ENCODE measurements at regions not wholly inside any gene's neighbourhood (a gene's known extent, or its start where the extent isn't known, plus 50 kb on each side); places are given as distances from the start of the nearest gene placed in this dataset.
A peak's percentile ranks its signal among the peaks of the same experiment; 100 is the strongest.
"Not testable (repeated sequence)": the region's sequence is repeated elsewhere in the genome, so short reads cannot be mapped to it uniquely, and the experiment has no call there.

DNA sequence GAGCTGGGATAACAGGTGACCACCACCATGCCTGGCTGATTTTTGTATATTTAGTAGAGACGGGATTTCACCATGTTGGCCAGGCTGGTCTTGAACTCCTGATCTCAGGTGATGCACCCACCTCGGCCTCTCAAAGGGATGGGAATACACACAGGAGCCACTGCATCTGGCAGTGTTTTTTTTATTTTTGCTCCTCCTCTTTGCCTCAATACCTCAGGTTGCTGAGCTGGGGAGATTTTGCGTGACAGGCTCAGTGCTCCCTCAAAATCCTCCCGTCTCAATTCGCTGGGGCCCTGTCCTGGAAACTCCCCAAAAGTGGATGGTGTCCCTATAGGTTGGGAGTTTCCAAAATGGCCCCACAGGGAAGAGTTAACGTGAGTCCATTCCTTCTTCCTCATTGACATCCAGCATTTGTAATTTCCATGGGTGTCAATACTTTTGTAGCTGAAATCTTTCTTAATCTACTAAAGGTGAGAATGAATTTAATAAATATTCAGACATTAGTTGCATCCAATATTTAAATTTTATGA, 71.8 kb downstream of the GGTLC2 start:
- DNase-seq (ENCODE audit: low read depth), result no peak

DNA sequence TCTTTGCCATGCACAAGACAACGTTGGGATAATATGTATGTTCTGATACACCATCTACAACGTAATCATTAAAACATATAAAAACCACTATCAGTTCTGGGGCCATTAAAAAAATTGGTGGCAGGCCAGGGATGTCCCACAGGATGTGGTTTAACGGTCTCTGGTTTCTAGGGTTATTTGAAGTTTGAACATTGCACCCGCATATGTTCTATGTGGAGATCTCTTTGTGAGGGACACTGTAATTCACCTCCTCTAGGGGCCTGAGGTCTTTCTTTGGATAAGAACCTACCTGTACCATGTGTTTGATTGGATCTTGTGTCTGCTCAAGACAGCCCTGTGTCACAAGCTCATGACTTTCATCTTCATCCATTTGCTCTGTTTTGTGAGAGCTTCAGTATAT, 73.2 kb downstream of the GGTLC2 start:
- DNase-seq (ENCODE audit: low read depth), result no peak

DNA sequence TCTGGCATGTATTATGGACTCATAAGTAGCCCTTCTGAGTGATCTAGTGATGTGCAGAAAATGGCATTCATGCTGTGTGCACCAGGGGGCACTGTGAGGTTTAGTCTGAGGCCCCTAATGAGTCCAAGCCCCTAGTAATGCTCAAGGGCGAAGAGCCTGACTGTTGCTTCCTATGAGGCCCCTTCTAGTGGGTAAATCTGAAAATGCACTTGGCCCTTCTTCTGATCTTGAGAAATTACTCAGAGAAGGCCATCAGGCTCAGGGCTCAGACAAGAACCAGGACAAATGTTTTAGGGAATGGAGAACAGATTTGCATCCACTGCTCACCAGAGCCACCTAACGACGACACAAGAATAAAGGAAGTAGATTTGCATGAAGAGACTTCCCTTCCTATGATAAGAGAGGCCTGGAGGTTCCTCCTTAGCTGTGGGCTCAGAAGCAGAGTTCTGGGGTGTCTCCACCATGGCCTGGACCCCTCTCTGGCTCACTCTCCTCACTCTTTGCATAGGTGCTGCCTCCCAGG, 75.8 kb downstream of the GGTLC2 start:
- DNase-seq (ENCODE audit: low read depth), result peak; percentile 13

DNA sequence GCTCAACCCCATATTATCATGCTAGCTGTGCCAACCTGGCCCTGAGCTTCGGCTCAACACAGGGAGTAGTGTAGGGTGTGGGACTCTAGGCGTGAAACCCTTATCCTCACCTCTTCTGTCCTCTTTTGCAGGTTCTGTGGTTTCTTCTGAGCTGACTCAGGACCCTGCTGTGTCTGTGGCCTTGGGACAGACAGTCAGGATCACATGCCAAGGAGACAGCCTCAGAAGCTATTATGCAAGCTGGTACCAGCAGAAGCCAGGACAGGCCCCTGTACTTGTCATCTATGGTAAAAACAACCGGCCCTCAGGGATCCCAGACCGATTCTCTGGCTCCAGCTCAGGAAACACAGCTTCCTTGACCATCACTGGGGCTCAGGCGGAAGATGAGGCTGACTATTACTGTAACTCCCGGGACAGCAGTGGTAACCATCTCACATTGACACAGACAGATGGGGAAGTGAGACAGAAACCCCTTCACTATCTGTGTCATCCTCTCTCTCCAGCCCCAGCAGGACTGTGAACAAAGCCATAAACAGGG, 76.4 kb downstream of the GGTLC2 start:
- no peak for DNase-seq (ENCODE audit: low read depth)

DNA sequence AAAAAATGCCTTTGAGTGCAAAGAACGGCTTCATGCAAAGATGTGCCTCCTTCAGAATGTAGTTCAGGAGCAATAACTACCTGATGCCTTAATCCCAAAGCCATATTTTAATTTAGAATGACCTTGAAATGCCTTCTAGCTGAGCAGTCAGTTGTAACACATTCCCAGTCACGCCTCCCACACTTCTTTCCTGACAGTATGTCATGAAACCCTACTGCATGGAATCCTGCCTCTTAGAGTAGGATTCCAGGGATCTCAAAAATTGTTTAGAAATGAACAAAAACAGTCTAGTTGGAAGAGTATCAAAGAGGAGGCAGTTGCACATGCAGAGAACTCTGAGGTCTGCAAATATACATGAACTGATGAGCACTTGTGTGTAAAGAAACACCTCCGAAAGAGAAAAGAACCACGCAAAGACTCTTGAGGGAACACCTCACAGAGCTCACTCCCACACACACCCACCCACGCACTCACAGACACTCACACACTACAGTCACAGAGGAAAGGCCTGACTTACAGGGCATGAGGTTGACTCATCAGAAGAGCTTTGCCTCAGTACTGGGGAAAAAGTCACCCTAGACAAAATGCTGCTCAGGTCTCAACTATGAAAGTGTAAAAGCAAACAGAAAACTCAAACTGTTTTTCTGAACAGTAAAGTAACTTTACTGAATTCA, 77.4 kb downstream of the GGTLC2 start:
- peak; percentile 20 for DNase-seq (ENCODE audit: low read depth)

DNA sequence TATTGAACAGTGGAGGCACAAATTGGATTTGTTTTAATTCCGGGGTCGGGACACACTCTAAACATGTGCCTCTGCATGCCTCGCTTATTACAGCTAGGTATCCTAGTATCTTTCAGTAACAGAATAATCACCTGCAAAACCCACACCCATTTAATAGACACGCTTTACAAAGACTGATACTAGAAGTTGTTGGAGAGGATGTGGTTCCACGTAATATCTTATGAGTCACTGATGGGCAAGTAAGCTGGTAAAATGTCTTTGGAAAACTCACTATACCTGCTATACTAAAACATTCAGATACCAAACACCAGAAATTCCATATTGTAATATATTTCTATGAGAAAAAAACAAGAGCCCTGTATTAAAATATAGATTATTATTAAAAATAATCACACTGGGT, 84.0 kb downstream of the GGTLC2 start:
- no peak for DNase-seq (ENCODE audit: low read depth)

DNA sequence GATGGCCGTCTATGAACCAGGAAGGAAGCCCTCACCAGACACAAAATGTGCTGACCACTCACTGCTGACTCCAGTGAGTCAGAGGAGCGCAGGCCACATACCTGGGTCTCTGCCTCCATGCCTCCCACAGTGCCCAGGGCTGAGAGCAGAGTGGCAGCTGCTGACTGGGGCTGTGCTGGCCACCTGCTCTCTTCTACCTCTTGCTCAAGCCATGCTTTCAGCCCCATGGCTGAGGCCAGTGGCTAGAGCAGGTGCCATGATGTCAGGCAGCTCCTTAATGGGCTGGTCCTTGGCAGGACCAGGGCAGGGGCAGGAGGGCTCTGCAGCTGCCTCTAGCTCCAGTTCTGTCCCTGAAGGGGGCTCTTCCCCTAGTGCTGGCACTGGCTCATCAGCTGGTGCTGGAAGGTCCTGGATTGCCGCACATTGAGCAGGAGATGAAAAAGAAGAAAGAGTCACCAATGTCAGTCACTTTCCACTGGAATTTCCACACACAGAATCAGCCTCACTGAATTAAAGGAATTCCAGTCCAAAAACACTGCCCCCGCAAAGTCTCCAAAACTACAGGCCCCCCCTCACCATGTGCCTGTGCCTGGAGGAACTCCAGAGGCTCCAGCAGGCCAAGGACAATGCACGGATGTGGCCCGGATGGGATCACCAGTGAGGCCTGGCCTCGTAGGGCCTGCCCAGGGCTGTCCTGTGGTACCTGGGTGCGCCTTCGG, 86.4 kb downstream of the GGTLC2 start:
- no peak for DNase-seq (ENCODE audit: low read depth)

DNA sequence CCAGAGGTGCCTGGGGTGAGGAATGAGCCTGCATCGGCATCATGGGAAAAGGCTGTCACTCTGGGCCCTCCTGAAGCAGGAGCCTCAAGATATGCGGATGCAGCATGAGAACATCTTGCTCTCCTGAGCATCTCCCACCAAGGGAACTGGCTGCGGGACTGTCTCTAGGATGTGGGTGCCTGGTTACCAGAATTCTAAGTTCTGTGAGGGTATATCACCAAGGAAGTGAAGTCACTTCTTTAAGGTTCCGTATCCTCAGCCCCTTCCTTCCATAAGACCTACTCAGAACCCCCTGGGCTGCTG, 86.9 kb downstream of the GGTLC2 start:
- DNase-seq (ENCODE audit: low read depth), result no peak

DNA sequence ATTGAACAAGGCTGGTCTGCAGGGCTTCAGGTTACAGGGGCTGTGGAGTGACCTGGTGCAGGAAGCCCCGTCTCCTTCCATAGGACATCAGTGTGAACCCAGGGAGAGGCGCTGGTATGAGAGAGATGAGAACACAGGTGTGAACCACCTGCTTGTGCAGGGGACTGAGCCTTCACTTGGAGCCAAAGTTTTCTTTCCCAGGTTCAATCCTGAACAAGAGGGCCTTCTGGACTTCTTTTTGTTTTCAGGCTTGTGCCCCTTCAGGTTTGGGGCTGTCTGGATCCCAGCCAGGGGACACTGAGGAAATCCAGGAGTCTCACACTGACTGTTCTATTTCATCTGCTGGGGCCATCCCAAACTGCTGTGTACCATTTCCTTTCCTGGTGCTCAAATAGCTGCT, 88.6 kb downstream of the GGTLC2 start:
- not testable (repeated sequence) for DNase-seq (ENCODE audit: low read depth)

DNA sequence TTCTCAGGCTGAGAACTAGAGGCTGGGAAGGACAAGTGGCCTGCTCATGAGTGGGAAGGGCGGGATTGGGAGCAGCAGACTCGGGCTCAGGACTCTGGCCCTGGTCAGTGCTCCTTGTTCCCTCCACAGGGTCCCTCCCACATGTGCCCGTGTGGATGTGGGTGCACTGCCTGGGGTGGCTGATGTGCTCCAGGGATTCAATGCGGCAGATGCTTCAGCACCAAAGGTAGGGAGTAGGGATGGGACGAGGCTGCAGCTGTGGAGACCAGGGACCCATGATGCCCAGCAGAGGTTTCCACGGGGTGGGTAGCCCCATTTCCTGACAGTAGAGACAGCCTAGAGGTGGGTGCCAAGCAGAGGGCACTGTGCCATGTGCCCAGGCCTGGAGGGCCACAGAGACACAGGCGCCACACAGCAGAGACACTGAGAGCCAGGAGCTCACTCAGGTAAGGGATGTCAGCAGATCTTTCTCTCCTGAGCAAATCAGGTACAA, 89.5 kb downstream of the GGTLC2 start:
- no peak for DNase-seq (ENCODE audit: low read depth)

DNA sequence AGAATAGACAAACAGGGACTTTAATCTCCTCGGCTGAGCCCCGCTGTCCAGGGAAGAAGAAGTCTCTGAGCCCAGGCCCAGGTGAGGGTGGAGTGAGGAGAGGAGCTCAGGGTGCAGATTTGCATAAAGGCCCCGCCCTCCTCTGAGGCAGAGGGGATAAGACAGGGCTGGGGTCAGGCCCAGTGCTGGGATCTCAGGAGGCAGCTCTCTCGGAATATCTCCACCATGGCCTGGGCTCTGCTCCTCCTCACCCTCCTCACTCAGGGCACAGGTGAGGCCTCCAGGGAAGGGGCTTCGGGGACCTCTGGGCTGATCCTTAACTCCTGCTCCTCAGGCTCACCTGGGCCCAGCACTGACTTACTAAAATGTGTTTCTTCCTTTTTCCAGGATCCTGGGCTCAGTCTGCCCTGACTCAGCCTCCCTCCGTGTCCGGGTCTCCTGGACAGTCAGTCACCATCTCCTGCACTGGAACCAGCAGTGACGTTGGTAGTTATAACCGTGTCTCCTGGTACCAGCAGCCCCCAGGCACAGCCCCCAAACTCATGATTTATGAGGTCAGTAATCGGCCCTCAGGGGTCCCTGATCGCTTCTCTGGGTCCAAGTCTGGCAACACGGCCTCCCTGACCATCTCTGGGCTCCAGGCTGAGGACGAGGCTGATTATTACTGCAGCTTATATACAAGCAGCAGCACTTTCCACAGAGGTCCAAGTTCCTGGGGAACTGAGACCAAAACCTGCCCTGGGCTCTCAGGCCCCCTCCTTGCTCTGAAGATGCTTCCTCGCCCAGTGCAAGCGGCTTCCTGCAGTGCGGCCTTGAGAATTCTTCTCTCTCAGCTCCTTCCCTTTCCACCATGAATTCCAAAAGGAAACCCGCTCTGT, 90.2 kb downstream of the GGTLC2 start:
- DNase-seq (ENCODE audit: low read depth), result not testable (repeated sequence)

DNA sequence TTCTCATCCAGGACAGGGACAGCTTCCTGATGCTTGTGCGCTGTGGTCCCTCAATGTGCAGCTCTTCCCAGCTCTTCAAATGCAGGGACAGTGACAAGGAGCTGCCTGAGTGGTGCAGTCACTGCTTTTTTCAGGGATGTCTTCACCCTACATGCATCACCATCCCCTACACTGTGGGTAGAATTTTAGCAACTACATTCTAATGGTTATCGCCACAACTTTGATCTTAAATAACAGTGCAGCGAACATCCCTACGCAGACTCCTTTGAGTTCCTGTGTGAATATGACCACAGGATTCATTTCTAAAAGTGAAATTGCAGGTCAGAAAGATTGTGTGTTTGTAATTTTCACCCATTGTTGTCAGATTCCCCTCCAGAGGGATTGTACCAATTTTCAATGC, 90.9 kb downstream of the GGTLC2 start:
- DNase-seq (ENCODE audit: low read depth), result not testable (repeated sequence)

DNA sequence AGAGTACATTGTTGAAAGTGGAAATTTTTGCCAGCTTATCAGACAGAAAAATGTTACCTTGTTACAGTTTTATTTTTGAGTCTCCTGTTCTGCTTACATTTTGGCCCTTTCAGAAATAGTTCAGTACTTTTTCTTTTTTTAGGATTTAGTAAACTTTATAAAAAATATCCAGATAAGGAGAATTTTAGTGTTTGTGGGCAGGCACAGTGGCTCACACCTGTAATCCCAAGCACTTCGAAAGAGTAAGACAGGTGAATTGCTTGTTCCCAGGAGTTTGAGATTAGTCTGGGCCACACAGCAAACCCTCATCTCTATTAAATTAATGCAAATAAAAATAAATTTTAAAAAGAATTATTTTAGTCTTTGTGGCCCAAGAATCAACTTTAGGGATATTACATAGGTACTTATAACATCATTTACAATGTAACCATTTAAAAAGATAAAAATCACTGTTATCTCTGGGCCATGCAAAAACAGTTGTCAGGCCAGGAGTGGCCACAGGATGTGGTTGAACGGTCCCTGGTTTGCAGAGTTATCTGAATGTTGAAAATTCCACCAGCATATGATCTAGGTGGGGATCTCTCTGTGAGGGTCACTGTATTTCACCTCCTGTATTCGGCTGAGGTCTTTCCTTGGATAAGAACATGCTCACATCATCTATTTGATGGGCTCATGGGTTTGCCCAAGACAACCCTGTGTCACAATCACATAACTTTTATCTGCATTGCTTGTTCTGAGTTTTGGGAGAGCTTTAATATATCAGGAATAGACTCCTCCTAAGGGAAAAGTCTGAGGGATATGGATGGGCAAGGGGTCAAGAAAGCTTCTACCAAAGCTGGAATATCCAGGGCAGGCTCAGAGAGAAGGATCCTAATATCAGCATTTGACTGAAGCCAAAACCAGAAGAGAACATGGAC, 91.5 kb downstream of the GGTLC2 start:
- no peak for DNase-seq (ENCODE audit: low read depth)

DNA sequence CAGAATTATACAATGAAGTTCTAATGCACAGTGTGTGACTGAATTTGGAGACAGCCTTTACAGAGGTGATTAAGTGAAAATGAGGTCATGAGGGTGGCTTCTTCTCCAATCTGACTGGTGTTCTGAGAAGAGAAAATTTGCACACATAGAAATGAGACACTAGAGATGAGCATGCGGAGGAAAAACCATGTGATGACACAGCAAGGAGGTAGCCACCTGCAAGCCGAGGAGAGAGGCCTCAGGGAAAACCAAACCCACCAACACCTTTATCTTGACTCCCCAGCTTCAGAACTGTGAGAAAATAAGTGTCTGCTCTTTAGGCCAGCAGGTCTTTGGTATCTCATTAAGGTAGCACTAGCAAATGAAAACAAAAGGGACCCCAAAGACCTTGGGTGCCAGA, 93.2 kb downstream of the GGTLC2 start:
- no peak for DNase-seq (ENCODE audit: low read depth)

DNA sequence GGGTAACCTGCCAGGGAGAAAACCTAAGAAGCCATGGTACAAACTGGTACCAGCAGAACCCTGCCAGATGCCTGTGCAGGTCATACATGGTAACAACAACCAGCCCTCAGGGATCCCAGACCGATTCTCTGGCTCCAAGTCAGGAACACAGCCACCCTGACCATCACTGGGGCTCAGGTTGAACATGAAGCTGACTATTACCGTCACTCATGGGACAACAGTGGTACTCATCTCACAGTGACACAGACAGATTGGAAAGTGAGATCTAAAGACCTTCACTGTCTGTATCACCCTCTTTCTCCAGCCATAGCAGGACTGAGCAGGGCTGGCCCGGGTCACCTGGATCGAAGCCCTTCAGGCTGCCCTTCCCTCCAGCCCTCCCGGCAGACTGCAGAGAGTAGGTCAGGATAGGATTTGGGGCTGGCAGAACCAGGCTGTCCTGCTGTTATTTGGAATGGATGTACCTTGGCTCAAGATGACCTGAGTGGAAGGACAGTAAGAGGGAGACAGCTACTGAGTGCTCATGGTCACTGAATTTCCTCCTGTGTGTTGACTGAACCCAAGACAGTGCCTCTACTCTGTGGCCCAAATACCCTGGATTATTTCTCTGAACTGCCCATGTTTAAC, 94.7 kb downstream of the GGTLC2 start:
- no peak for DNase-seq (ENCODE audit: low read depth)

DNA sequence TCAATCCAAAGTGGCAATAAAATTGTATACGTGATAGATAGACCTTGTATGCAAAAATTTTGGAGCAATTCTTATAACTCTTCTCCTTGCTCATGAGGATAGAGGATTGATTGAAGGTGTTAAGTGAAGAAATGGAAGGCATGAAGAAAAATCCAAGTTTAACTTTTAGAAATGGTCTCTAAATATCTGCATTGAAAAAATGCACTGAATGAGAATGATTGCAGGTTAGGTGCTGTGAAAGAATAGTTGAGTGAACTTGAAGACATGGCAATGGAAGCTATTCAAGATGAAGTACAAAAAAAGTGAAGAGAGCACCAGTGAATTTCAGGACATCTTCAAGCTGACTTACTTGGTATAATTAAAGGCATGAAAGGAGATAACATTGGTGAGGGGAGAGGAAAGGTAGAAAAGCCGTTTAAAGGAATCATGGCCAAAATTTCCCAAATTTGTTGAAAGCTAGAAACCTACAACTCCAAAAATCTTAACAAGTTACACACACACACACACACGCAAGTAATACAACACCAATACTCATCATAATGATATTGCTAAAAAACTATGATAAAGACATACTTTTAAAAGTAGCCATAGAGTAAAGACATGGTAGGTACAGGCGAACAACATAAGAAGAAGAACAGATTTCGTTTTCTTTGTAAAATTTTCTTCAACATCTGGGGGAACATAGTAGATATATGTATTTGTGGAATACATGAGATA, 96.3 kb downstream of the GGTLC2 start:
- no peak for DNase-seq (ENCODE audit: low read depth)

DNA sequence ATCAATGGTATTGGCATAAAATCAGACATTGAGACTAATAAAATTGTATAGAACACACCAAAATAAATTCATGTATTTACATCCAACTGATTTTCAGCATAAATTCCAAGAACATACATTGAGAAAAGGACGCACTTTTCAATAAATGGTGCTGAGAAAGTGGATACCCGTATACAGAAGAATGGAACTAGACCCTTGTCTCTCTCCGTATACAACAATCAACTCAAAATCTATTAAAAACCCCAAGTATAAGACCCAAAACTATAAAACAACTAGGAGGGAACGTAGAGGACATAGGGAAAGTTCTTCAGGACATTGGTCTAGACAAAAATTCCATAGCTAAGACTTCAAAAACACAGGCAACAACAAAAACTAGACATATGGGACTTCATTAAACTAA, 97.4 kb downstream of the GGTLC2 start:
- no peak for DNase-seq (ENCODE audit: low read depth)

DNA sequence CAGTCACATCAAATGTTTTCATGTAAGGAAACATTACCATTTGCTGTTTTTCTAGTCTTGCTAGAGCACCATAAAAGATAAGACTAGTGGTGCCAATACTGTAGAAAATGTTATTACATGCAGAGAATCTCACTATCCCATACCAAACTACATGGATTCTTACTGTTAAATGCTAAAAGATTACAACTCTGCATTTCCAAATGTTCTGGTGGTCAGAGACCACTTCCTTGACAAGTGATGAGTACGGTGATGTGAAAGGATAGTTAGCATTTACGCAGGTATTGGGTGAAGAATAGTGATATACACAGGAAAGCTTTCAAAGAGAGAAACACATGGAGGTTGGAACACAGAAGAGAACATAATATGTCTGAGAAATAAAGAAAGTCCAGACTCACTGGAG, 98.2 kb downstream of the GGTLC2 start:
- no peak for DNase-seq (ENCODE audit: low read depth)

DNA sequence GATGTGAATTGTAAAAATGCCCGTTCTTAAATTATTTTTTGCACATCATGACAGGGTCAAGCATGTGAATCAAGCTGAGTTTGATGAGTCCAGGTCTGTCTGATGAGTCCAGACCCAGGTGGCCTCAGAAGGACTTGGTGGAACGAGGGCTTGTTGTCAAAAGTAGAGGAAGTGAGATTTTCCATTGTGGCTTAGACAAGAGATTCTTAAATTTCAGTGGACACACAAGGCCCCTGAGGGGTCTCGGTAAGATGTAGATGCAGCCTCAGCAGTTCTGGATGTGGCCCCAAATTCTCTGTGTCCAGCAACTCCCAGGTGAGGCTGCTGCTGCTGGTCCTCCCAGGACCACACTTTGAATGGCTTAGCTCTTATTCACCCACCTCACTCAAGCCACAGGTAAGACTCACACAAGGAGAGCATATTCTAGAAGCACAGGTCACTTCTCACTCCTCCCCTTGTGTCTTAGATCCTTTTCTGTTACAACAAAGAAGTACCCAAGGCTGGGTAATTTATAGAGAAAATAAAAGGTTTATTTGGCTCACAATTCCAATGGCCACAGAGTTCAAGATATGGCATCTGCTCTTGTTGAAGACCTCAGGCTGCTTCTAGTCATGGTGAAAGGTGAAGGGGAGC, 98.8 kb downstream of the GGTLC2 start:
- no peak for DNase-seq (ENCODE audit: low read depth)
